Subcutaneous abdominal adipose tissue (tissue), 5 donors: ENCODE measurements at regions not wholly inside any gene's neighbourhood (a gene's known extent, or its start where the extent isn't known, plus 50 kb on each side); places are given as distances from the start of the nearest gene placed in this dataset.
"Not testable (repeated sequence)": the region's sequence is repeated elsewhere in the genome, so short reads cannot be mapped to it uniquely, and the experiment has no call there.

Experiments
- H3K27ac ChIP-seq: one replicate; pipeline ENCODE4 v1.7.0; 2013; ENCODE audit warnings: low read depth, mild to moderate bottlenecking, inconsistent platforms, low read length, moderate library complexity
- H3K27me3 ChIP-seq, 5 donors: one replicate each; pipeline ENCODE4 v1.7.0; 2013; ENCODE audit warnings: low read length in 5 of 5, inconsistent platforms in 1 of 5; ENCODE audit not compliant: control insufficient read depth in 5 of 5, insufficient read depth in 4 of 5
- H3K36me3 ChIP-seq, 5 donors: one replicate each; pipeline ENCODE4 v1.7.0; 2013; ENCODE audit warnings: low read length in 5 of 5; ENCODE audit not compliant: control insufficient read depth in 5 of 5, insufficient read depth in 5 of 5
- H3K4me1 ChIP-seq, 5 donors: one replicate each; pipeline ENCODE4 v1.7.0; 2013; ENCODE audit warnings: low read length in 5 of 5, mild to moderate bottlenecking in 3 of 5, moderate library complexity in 1 of 5; ENCODE audit not compliant: control insufficient read depth in 5 of 5, insufficient read depth in 5 of 5
- H3K4me3 ChIP-seq, 5 donors: one replicate each; pipeline ENCODE4 v1.7.0; 2013; ENCODE audit warnings: low read length in 5 of 5, low read depth in 1 of 5
- H3K9ac ChIP-seq, 5 donors: one replicate each; pipeline ENCODE4 v1.7.0; 2013; ENCODE audit warnings: low read length in 5 of 5, mild to moderate bottlenecking in 4 of 5, moderate library complexity in 3 of 5
- H3K9me3 ChIP-seq, 5 donors: one replicate each; pipeline ENCODE4 v1.7.0; 2013; ENCODE audit warnings: low read length in 5 of 5; ENCODE audit not compliant: control insufficient read depth in 5 of 5
- donor health status: healthy.
- donor health status: healthy.
- donor health status: healthy.
- donor health status: healthy.
- donor health status: healthy.

GRCh38 chr1:30519201-30519763, 204.1 kb downstream of the MATN1 start:
- Histone ChIP-seq H3K4me1 (peaks cover 3 to 25% (median 18%) of the 10 kb centered on the region in 5 donors), H3K9ac (no peak overlapping the region), H3K27me3 (peaks cover 0 to 2% (median 0%) of the 10 kb centered on the region in 5 donors), H3K27ac (no peak overlapping the region), H3K4me3 (no peak overlapping the region), H3K9me3 (no peaks in the 10 kb centered on the region), H3K36me3 (no peaks in the 10 kb centered on the region)

GRCh38 chr1:30518696-30519095, 204.7 kb downstream of the MATN1 start:
- no peaks in the 10 kb centered on the region for H3K36me3 ChIP-seq
- no peaks in the 10 kb centered on the region for H3K9me3 ChIP-seq
- H3K9ac ChIP-seq, result no peak overlapping the region
- H3K4me3 ChIP-seq, result no peak overlapping the region
- no peak overlapping the region for H3K27ac ChIP-seq
- peaks cover 0 to 2% (median 0%) of the 10 kb centered on the region in 5 donors for H3K27me3 ChIP-seq
- H3K4me1 ChIP-seq, result peaks cover 3 to 22% (median 18%) of the 10 kb centered on the region in 5 donors

GRCh38 chr1:30518186-30518585, 205.2 kb downstream of the MATN1 start:
- Histone ChIP-seq H3K27me3 (peaks cover 0 to 2% (median 0%) of the 10 kb centered on the region in 5 donors), H3K4me1 (peaks cover 2 to 17% (median 16%) of the 10 kb centered on the region in 5 donors), H3K4me3 (no peak overlapping the region), H3K27ac (no peak overlapping the region), H3K36me3 (no peaks in the 10 kb centered on the region), H3K9ac (no peak overlapping the region), H3K9me3 (no peaks in the 10 kb centered on the region)

- H3K36me3 ChIP-seq, H3K4me3 ChIP-seq, H3K9me3 ChIP-seq, H3K27ac ChIP-seq, H3K27me3 ChIP-seq, H3K9ac ChIP-seq: not testable (repeated sequence)
- peaks cover 0 to 12% (median 11%) of the 10 kb centered on the region in 5 donors for H3K4me1 ChIP-seq
Measured at GRCh38 chr1:30517666-30518065, 205.7 kb downstream of the MATN1 start.

GRCh38 chr1:30517241-30517640, 206.1 kb downstream of the MATN1 start:
- H3K4me1 ChIP-seq, H3K27me3 ChIP-seq, H3K9me3 ChIP-seq, H3K27ac ChIP-seq, H3K4me3 ChIP-seq, H3K36me3 ChIP-seq, H3K9ac ChIP-seq: not testable (repeated sequence)

- Histone ChIP-seq H3K9ac (no peak overlapping the region), H3K4me1 (peaks cover 0 to 2% (median under 1%) of the 10 kb centered on the region in 5 donors), H3K9me3 (no peaks in the 10 kb centered on the region), H3K36me3 (no peaks in the 10 kb centered on the region), H3K4me3 (no peak overlapping the region), H3K27ac (no peak overlapping the region), H3K27me3 (peaks cover 0 to 4% (median 0%) of the 10 kb centered on the region in 5 donors)
Measured at GRCh38 chr1:30516485-30516858, 206.9 kb downstream of the MATN1 start.

- H3K9me3 ChIP-seq, result no peaks in the 10 kb centered on the region
- H3K27me3 ChIP-seq, result peaks cover 0 to 4% (median 0%) of the 10 kb centered on the region in 5 donors
- no peak overlapping the region for H3K9ac ChIP-seq
- H3K27ac ChIP-seq, result no peak overlapping the region
- peaks cover 0 to 2% (median 0%) of the 10 kb centered on the region in 5 donors for H3K4me1 ChIP-seq
- H3K36me3 ChIP-seq, result no peaks in the 10 kb centered on the region
- H3K4me3 ChIP-seq, result no peak overlapping the region
Measured at GRCh38 chr1:30515755-30516484, 207.5 kb downstream of the MATN1 start.

GRCh38 chr1:30514945-30515344, 208.4 kb downstream of the MATN1 start:
- Histone ChIP-seq H3K36me3 (no peaks in the 10 kb centered on the region), H3K9me3 (no peaks in the 10 kb centered on the region), H3K27me3 (peaks cover 0 to 4% (median 0%) of the 10 kb centered on the region in 5 donors), H3K9ac (no peak overlapping the region), H3K4me3 (no peak overlapping the region), H3K27ac (no peak overlapping the region), H3K4me1 (peaks cover 0 to 2% (median 0%) of the 10 kb centered on the region in 5 donors)

GRCh38 chr1:30514137-30514654, 209.2 kb downstream of the MATN1 start:
- H3K36me3 ChIP-seq, result no peaks in the 10 kb centered on the region
- peaks cover 0 to 7% (median 3%) of the 10 kb centered on the region in 5 donors for H3K27me3 ChIP-seq
- no peak overlapping the region for H3K4me3 ChIP-seq
- H3K9ac ChIP-seq, result no peak overlapping the region
- H3K27ac ChIP-seq, result no peak overlapping the region
- H3K4me1 ChIP-seq, result peaks cover 0 to 2% (median 0%) of the 10 kb centered on the region in 5 donors
- H3K9me3 ChIP-seq, result no peaks in the 10 kb centered on the region

GRCh38 chr1:30513396-30514136, 209.8 kb downstream of the MATN1 start:
- peaks cover 0 to 8% (median 7%) of the 10 kb centered on the region in 5 donors for H3K27me3 ChIP-seq
- H3K4me3 ChIP-seq, result no peak overlapping the region
- H3K9me3 ChIP-seq, result no peaks in the 10 kb centered on the region
- H3K36me3 ChIP-seq, result no peaks in the 10 kb centered on the region
- peaks cover 0 to 2% (median 0%) of the 10 kb centered on the region in 5 donors for H3K4me1 ChIP-seq
- H3K27ac ChIP-seq, result no peak overlapping the region
- H3K9ac ChIP-seq, result no peak overlapping the region
